HEK293 (cell line): ENCODE measurements at regions not wholly inside any gene's neighbourhood (a gene's known extent, or its start where the extent isn't known, plus 50 kb on each side); places are given as distances from the start of the nearest gene placed in this dataset.

Source experiments
- CTCF ChIA-PET: fragments of 350-600 bp; formaldehyde crosslinking; extraction: SDS; loops from one replicate; lab custom pipeline; 2021; ENCODE audit warnings: antibody characterized with exemption; lab: Yijun Ruan, JAX
- POLR2A ChIA-PET: fragments of 300-600 bp; formaldehyde crosslinking; extraction: SDS; loops from one replicate; lab custom pipeline; 2020; ENCODE audit warnings: antibody characterized with exemption, inconsistent platforms; lab: Yijun Ruan, JAX
- H3K27ac ChIP-seq: fragments of 200-500 bp; sonication (Bioruptor generic); 2 replicates; pipeline ENCODE4 v1.5.1; 2014; ENCODE audit warnings: low read depth, low read length, control low read depth, inconsistent platforms; ENCODE audit errors: extremely low read depth
- H3K36me3 ChIP-seq, 2 experiments: fragments of 200-500 bp in 1 of 2; sonication (Bioruptor generic) in 1 of 2; 1 replicate in 1 of 2; 2 replicates in 1 of 2; pipeline ENCODE4 v1.5.1; 2014 to 2017; ENCODE audit warnings: inconsistent platforms in 2 of 2, low read length in 2 of 2; ENCODE audit not compliant: control insufficient read depth in 2 of 2, insufficient read depth in 1 of 2
- H3K4me1 ChIP-seq: fragments of 200-500 bp; sonication (Bioruptor generic); 2 replicates; pipeline ENCODE4 v1.5.1; 2014; ENCODE audit warnings: mild to moderate bottlenecking, low read length, inconsistent platforms; ENCODE audit not compliant: control insufficient read depth, insufficient read depth
- H3K4me3 ChIP-seq: 2 replicates; pipeline ENCODE4 v1.5.1; 2011; ENCODE audit warnings: low read depth, mild to moderate bottlenecking, control low read depth, low read length, moderate library complexity
- H3K9me3 ChIP-seq: fragments of 200-500 bp; sonication (Bioruptor generic); 2 replicates; pipeline ENCODE4 v1.5.1; 2014; ENCODE audit warnings: low read depth, low read length, inconsistent platforms; ENCODE audit not compliant: control insufficient read depth, insufficient read depth
- GFI1B ChIP-seq: fragments of 450-650 bp; formaldehyde crosslinking; IDR thresholded peaks from 2 replicates; pipeline ENCODE4 v1.5.1; 2016; ENCODE audit warnings: missing biosample characterization, missing genetic modification characterization
- KLF17 ChIP-seq: fragments of 450-650 bp; formaldehyde crosslinking; IDR thresholded peaks from 2 replicates; pipeline ENCODE4 v1.5.1; 2016; ENCODE audit warnings: missing biosample characterization, missing genetic modification characterization
- SCRT1 ChIP-seq: fragments of 450-650 bp; formaldehyde crosslinking; IDR thresholded peaks from 2 replicates; pipeline ENCODE4 v1.5.1; 2016; ENCODE audit warnings: missing biosample characterization, missing genetic modification characterization, borderline replicate concordance
- SP2 ChIP-seq: fragments of 450-650 bp; formaldehyde crosslinking; IDR thresholded peaks from 2 replicates; pipeline ENCODE4 v1.5.1; 2016; ENCODE audit warnings: missing biosample characterization, missing genetic modification characterization
- ZBTB17 ChIP-seq: fragments of 450-650 bp; formaldehyde crosslinking; IDR thresholded peaks from 2 replicates; pipeline ENCODE4 v1.5.1; 2016; ENCODE audit warnings: missing biosample characterization, missing genetic modification characterization
- ZFP37 ChIP-seq: fragments of 450-650 bp; formaldehyde crosslinking; IDR thresholded peaks from 2 replicates; pipeline ENCODE4 v1.5.1; 2016; ENCODE audit warnings: missing biosample characterization, missing genetic modification characterization
- ZNF114 ChIP-seq: fragments of 450-650 bp; formaldehyde crosslinking; IDR thresholded peaks from 2 replicates; pipeline ENCODE4 v1.5.0; 2017; ENCODE audit warnings: missing biosample characterization, missing genetic modification characterization
- ZNF148 ChIP-seq: fragments of 450-650 bp; formaldehyde crosslinking; IDR thresholded peaks from 2 replicates; pipeline ENCODE4 v1.5.0; 2017; ENCODE audit warnings: missing biosample characterization, missing genetic modification characterization, borderline replicate concordance
- ZNF16 ChIP-seq: fragments of 450-650 bp; formaldehyde crosslinking; IDR thresholded peaks from 2 replicates; pipeline ENCODE4 v1.5.1; 2016; ENCODE audit warnings: low read depth, missing biosample characterization, missing genetic modification characterization
- ZNF18 ChIP-seq: fragments of 450-650 bp; formaldehyde crosslinking; IDR thresholded peaks from 2 replicates; pipeline ENCODE4 v1.5.1; 2016; ENCODE audit warnings: missing biosample characterization, missing genetic modification characterization
- ZNF202 ChIP-seq: fragments of 450-650 bp; formaldehyde crosslinking; IDR thresholded peaks from 2 replicates; pipeline ENCODE4 v1.5.1; 2016; ENCODE audit warnings: missing biosample characterization, missing genetic modification characterization, borderline replicate concordance
- ZNF23 ChIP-seq: fragments of 450-650 bp; formaldehyde crosslinking; IDR thresholded peaks from 2 replicates; pipeline ENCODE4 v1.5.1; 2016; ENCODE audit warnings: missing biosample characterization, missing genetic modification characterization, borderline replicate concordance
- ZNF324 ChIP-seq: fragments of 450-650 bp; formaldehyde crosslinking; IDR thresholded peaks from 2 replicates; pipeline ENCODE4 v1.5.1; 2016; ENCODE audit warnings: missing biosample characterization, missing genetic modification characterization
- ZNF398 ChIP-seq: fragments of 450-650 bp; formaldehyde crosslinking; IDR thresholded peaks from 2 replicates; pipeline ENCODE4 v1.5.1; 2017; ENCODE audit warnings: missing biosample characterization, missing genetic modification characterization
- ZNF449 ChIP-seq: fragments of 450-650 bp; formaldehyde crosslinking; IDR thresholded peaks from 2 replicates; pipeline ENCODE4 v1.5.1; 2017; ENCODE audit warnings: missing biosample characterization, mild to moderate bottlenecking, missing genetic modification characterization, moderate library complexity
- ZNF518A ChIP-seq: fragments of 450-650 bp; formaldehyde crosslinking; conservative IDR thresholded peaks from 2 replicates; pipeline ENCODE4 v1.5.1; 2016; ENCODE audit warnings: low read depth, missing biosample characterization, missing genetic modification characterization
- ZNF558 ChIP-seq: fragments of 450-650 bp; formaldehyde crosslinking; IDR thresholded peaks from 2 replicates; pipeline ENCODE4 v1.5.1; 2016; ENCODE audit warnings: missing biosample characterization, missing genetic modification characterization
- ZNF626 ChIP-seq: fragments of 450-650 bp; sonication (Bioruptor Pico); formaldehyde crosslinking; IDR thresholded peaks from 2 replicates; pipeline ENCODE4 v1.5.1; 2018; ENCODE audit warnings: missing biosample characterization, missing genetic modification characterization, inconsistent platforms
- ZNF768 ChIP-seq: fragments of 450-650 bp; formaldehyde crosslinking; IDR thresholded peaks from 2 replicates; pipeline ENCODE4 v1.5.1; 2018; ENCODE audit warnings: missing biosample characterization, mild to moderate bottlenecking, missing genetic modification characterization
- ZNF843 ChIP-seq: fragments of 450-650 bp; formaldehyde crosslinking; IDR thresholded peaks from 2 replicates; pipeline ENCODE4 v1.5.1; 2016; ENCODE audit warnings: missing biosample characterization, missing genetic modification characterization

- H3K4me1 ChIP-seq: no peaks in the 10 kb centered on the region
- ChIA-PET CTCF (interaction anchor here (0.6 to 1.2 kb wide), 2 partner anchors 49 to 301 kb away, joined by 3 to 5 read pairs; no protein-coding TSS in a partner anchor), POLR2A (no interaction called here)
- H3K27ac ChIP-seq: no peak overlapping the region
- no peaks in the 10 kb centered on the region for H3K36me3 ChIP-seq
- no peaks in the 10 kb centered on the region for H3K9me3 ChIP-seq
- H3K4me3 ChIP-seq: no peak overlapping the region
- no peak for TF ChIP-seq ZNF18 (tag by site-specific recombination)
- TF ChIP-seq ZNF148 (tag by site-specific recombination): no peak
- TF ChIP-seq ZNF16 (tag by site-specific recombination): no peak
- no peak for TF ChIP-seq ZNF398 (tag by site-specific recombination)
- TF ChIP-seq ZNF626: no peak
- TF ChIP-seq ZNF114: no peak
- TF ChIP-seq, all 188 proteins: peak for 0
These were observed 266.9 kb downstream of the TNS1 start for GRCh38 chr2:217735899-217736298.

- Histone ChIP-seq H3K4me1 (no peaks in the 10 kb centered on the region), H3K9me3 (no peaks in the 10 kb centered on the region), H3K27ac (no peak overlapping the region), H3K4me3 (no peak overlapping the region), H3K36me3 (no peaks in the 10 kb centered on the region)
- ChIA-PET POLR2A (no interaction called here), CTCF (interaction anchor here (0.6 to 1.2 kb wide), 3 partner anchors 50 to 302 kb away, joined by 3 to 5 read pairs (median 4); no protein-coding TSS in a partner anchor)
- TF ChIP-seq ZNF23 (tag by site-specific recombination) (no peak), KLF17 (tag by site-specific recombination) (no peak), ZNF768 (tag by site-specific recombination) (no peak), ZNF518A (tag by site-specific recombination) (no peak), ZFP37 (tag by site-specific recombination) (no peak), GFI1B (tag by site-specific recombination) (no peak), SCRT1 (tag by site-specific recombination) (no peak), SP2 (tag by site-specific recombination) (no peak), ZNF202 (tag by site-specific recombination) (no peak), ZNF558 (tag by site-specific recombination) (no peak), ZBTB17 (no peak), ZNF324 (tag by site-specific recombination) (no peak), ZNF449 (tag by site-specific recombination) (no peak), ZNF843 (no peak)
These were observed 267.8 kb downstream of the TNS1 start for GRCh38 chr2:217735034-217735433.
